GM04504 (cell line): ENCODE measurements at regions not wholly inside any gene's neighbourhood (a gene's known extent, or its start where the extent isn't known, plus 50 kb on each side); places are given as distances from the start of the nearest gene placed in this dataset.

Experiments used
- DNase-seq: peaks from one replicate; pipeline ENCODE4 v3.0.0-alpha.2; 2012; ENCODE audit warnings: low read depth

GRCh38 chr15:70200511-70201424 lies 103.1 kb upstream of the TLE3 start:
- no peak for DNase-seq

DNA sequence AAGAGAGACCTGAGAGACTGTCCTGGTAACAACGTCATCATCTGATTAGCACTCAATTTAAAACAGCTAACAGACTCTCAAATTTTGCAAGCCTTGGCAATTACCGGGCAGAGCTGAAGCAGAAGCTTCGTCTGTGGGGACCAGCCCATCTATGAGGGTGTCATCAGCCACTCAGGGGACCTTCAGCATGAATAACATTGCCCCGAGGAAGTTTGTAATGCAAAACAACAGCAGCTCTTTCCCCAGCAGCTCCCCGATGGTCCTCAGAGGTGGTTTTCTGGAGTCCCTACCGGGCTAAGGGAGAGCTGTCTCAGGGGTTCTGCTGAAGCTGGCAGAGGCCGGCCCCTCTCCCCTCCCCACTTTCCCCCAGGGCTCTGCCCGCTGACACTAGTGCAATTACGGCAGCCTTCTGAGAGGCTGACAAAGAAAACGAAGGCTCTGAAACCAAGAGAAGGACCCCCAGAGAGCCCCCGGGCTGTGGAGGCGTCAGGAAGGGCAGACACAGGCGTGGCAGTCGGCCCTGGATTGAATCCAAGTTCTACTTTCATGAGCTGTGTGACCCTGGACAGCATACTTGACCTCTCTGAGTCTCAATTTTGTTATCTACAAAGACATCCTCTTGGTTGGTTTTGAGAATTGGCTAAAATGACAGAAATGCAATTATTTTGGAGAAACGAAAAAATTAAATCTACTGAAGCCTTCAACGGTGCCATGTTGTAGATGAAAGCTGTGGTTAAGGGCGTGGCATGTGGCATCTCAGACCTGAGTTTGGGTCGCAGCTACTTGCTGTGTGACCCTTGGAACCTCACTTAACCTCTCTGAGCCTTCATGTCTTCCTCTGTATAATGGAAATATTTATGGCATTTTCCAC lies 102.1 kb upstream of the TLE3 start:
- no peak for DNase-seq

DNA sequence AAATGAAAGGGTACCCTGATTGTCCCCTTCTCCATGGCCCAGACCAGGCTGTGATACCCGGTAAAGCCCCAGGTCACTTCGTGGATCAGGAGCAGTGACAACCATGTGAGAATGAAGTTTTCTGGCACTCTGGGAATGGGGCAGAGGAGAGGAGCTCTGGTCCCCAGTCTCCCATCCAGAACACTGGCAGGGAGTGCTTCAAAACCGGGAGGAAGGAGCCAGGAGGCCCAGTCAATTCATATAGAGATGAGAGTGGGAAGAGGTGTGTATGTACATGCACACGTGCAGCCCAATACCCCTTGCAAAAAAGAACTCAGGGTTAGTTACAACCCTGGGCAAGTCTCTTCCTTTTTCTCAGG lies 101.4 kb upstream of the TLE3 start:
- no peak for DNase-seq

DNA sequence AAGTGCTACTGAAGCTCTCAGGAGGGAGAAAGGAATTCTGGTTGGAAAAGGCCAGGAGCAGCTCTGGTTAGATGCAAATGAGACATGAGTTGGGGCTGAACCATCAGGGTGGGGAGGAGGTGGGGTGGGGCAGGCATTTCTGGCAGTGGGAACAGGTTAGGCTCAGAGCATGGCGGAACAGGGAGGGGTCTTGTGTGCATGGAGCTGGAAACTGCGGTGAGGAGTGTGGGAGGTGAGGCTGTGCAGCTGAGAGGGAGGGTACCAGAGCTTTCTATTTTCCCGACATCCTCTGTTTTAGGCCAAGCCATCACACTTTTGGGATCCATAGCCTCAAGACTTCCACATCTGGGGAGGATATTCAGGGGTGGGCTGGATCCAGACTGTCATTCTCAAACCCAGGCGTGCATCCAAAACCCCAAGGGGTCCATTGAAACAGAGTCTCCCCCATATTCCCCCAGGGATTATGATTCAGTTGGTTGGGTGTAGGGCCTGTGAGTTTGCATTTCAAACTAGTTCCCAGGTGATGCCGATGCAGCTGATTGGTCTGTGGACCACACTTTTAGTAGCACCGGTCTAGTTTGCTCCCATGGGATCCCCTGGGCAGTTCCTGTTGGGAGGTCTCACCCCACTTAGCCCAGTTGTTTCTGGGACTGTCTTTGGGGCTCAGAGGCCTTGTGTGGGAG lies 100.9 kb upstream of the TLE3 start:
- no peak for DNase-seq

GRCh38 chr15:70197945-70198361 lies 100.2 kb upstream of the TLE3 start:
- DNase-seq = no peak

DNA sequence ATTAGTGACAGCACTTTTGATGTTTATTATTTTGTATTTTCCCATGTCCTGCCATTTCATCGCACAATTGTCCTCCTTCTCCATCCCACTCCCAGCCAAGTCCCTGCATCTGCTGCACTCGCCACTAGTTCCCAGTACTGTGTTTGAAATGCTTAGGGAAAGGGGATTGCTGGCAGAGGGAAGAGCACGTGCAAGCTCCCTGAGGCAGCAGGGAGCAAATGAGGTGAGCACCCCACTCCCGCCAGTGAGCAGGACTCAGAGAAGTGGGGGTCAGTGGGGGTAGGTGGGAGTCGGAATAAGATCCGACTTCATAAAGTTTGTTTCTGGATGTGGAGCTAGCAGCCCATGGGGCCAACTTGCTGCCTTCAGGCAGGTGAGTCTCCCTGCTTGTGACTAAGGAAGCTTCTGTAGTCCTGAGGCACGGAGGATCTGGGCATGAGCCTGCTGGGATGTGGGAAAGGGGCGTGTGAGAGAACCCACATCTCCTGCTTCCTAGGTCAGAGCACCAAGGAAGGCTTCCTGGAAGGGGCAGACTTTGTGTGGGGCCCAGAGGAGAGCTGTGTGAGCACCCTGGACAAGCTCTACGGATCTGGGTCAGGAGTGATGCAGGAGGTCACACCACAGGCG lies 99.7 kb upstream of the TLE3 start:
- no peak for DNase-seq

GRCh38 chr15:70196372-70197316 lies 98.9 kb upstream of the TLE3 start:
- peak; percentile 83 for DNase-seq

GRCh38 chr15:70195587-70196305 lies 98.0 kb upstream of the TLE3 start:
- peak; percentile 80 for DNase-seq

DNA sequence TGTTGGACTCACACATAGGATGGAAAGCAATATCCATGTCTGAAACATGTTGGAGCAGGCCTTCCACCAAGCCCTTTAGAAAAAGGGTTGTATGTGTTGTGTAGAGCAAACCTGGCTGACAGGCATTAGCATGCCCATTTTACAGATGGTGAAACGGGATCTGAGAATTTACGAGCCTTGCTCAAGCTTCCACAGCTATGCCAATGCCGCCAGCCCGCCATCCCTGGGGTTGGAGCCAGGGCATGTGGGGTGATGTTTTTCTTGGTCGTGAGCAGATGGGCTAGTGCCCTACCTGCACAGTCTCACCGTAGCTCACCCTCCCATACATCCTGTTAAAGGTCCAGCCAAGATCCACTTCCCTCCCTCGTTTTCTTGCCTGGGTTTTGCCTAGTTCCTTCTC lies 97.5 kb upstream of the TLE3 start:
- DNase-seq = no peak

- DNase-seq = no peak
Measured at GRCh38 chr15:70194266-70194665, 96.5 kb upstream of the TLE3 start.

DNA sequence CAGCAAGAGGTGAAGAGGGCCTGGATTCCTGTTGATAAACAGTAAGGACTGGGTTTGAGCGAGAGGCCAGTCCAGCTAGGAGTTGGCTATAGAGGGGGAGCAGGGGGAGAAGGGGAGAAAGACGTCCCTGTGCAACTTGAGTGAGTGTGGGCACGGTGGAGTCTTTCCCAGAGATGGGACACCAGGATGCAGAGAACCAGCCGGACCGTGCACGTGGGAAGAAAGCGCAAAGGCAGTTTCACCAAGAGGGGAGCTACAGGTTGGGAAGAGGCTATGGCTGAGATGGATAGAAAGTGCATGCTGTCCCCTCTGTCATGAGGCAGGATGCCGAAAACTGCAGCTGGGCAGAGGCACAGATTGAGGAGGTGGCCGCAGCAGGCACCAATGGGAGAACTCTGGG lies 96.0 kb upstream of the TLE3 start:
- DNase-seq = no peak

DNA sequence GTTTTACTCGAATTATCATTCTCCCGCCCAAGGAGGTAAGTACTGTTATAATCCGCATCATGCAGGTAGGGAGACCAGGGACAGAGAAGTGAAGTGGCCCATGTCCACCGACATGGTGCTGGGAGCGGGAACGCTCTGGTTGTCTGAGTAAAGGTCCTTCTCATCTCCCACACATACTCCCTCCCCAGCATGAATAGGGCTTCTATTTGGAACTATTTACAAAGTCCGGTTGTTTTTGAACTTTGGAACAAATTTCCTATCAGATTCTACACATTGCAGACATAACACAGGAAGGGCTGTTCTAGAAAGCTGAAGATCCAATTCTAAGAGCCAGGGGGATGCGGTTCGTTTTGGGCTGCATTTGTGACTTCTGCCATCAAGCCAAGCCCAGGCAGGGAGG lies 94.8 kb upstream of the TLE3 start:
- DNase-seq = no peak

- no peak for DNase-seq
Measured at GRCh38 chr15:70192041-70192440, 94.3 kb upstream of the TLE3 start.

DNA sequence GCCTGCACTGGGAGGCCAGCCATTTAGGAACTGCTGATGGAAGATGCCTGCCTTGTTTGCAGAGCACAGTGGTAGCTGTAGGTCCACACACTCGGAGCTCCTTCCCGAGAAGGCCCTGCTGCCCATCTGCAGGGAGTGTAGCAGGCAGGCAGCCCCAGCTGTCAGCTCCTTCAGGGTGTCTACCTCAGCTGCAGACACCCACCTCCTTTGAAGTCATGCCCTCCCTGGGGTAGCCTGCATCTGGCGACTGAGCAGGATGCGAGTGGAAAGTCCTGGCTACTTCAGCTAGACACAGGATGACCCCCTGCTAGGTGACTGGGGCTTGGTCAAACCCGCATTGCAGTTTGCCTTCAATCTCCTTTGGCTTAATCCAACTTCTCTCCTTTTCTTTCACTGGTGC lies 93.2 kb upstream of the TLE3 start:
- DNase-seq = no peak

DNA sequence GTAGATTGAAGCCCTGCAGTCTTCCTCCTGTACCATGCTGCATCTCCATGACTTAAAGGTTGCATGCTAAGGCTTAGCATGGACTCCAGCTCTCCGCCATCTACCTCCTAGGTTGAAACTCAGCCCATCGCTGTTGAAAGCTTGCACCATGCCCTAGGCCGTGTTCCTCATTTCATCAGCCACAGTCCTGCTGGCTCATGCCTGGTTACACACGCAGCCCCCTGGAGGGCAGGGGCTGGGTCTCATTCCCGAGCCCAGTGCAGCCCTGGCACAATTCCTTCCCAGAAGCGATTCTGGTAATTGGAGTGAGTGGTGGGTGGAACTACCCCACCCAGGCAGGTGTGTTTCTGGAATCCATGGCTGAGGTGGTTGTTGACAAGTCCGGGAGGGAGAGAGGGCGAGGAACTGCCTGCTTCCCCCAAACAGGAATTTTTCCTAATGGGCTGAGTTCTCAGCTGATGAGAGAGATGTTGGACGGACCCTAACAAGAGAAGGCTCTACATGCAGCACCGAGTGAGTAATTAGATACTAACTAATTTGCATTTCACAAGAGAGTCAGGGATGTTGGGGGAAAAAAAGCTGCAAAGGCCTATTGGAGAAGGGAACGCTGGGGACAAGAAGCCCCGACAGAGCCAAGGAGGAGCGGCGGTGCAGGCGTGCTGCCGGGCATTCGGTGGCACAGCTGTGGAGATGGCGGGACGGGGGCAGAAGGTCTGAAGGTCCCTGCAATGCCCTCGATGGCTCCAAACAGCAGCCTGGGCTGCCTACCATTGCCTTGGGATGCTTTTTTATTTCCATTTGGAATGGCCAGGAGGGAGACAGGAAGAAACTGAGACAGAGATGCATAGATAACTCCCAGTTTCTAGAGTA lies 92.3 kb upstream of the TLE3 start:
- no peak for DNase-seq

GRCh38 chr15:70188286-70188685 lies 90.6 kb upstream of the TLE3 start:
- DNase-seq = no peak

- no peak for DNase-seq
Measured at GRCh38 chr15:70187331-70187730, 89.6 kb upstream of the TLE3 start.

DNA sequence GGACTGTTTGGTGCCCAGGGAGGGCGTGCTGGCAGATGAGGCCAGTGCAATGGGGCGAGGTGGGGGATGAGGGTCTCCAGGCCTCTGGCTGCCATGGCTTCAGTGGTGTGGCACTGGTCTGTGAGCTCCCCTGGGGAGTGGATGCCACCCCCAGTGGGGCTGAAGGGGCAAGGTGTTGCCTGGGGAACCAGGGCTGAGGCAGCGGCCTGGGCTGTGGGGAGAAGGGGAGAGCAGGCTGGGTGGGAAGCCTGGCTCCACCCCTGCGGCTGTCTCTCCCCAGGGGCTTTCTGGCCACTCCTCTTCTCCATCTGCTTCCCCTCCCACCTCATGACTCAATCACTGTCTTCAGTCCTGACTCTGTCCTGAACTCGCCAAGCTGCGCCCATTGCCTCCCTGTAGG lies 88.4 kb upstream of the TLE3 start:
- DNase-seq = no peak

GRCh38 chr15:70185251-70185711 lies 87.6 kb upstream of the TLE3 start:
- DNase-seq = no peak
